IMR-90 (cell line): ENCODE measurements at regions not wholly inside any gene's neighbourhood (a gene's known extent, or its start where the extent isn't known, plus 50 kb on each side); places are given as distances from the start of the nearest gene placed in this dataset.

Source experiments
- ATAC-seq: fragments of 200-7000 bp; cut with Tn5 transposase; 2 replicates; pipeline ENCODE4 v1.9.1; 2020; ENCODE audit warnings: low read depth, mild to moderate bottlenecking, moderate library complexity
- BruUV-seq: library from RNA; stranded (reverse); fragments of 400-500 nt; replicated peaks from 2 replicates; lab custom pipeline; 2021; lab: Mats Ljungman, UMichigan
- CTCF ChIA-PET: fragments of 300-600 bp; formaldehyde crosslinking; extraction: SDS; loops from one replicate; lab custom pipeline; 2021; ENCODE audit warnings: antibody characterized with exemption; lab: Yijun Ruan, JAX
- POLR2A ChIA-PET: fragments of 300-600 bp; sonication (Branson Sonifier 250); formaldehyde crosslinking; loops from one replicate; lab custom pipeline; 2022; ENCODE audit warnings: antibody characterized with exemption; ENCODE audit not compliant: unreplicated experiment; lab: Charles Lee
- DNase-seq: peaks from one replicate; pipeline ENCODE4 v3.0.0; 2013
- H2AFZ ChIP-seq: replicated peaks from 2 replicates; pipeline ENCODE3; 2013; ENCODE audit warnings: low read length, mild to moderate bottlenecking; ENCODE audit not compliant: poor library complexity
- H2AK5ac ChIP-seq: 2 replicates; pipeline ENCODE4 v1.6.1; 2013; ENCODE audit warnings: low read depth, low read length, inconsistent platforms
- H2AK9ac ChIP-seq: replicated peaks from 2 replicates; pipeline ENCODE3; 2013; ENCODE audit warnings: mild to moderate bottlenecking, low read depth, low read length, moderate library complexity; ENCODE audit not compliant: poor library complexity
- H2BK120ac ChIP-seq: 2 replicates; pipeline ENCODE4 v1.6.1; 2013; ENCODE audit warnings: low read depth, low read length, inconsistent platforms
- H2BK15ac ChIP-seq: 3 replicates; pipeline ENCODE4 v1.6.1; 2013; ENCODE audit warnings: low read depth, low read length, inconsistent platforms
- H2BK20ac ChIP-seq: 2 replicates; pipeline ENCODE4 v1.6.1; 2013; ENCODE audit warnings: low read depth, mild to moderate bottlenecking, inconsistent platforms, low read length, moderate library complexity
- H2BK5ac ChIP-seq: 2 replicates; pipeline ENCODE4 v1.6.1; 2013; ENCODE audit warnings: mild to moderate bottlenecking, low read depth, low read length, inconsistent platforms; ENCODE audit not compliant: poor library complexity, severe bottlenecking
- H3K14ac ChIP-seq: replicated peaks from 2 replicates; pipeline ENCODE4 v1.6.1; 2013; ENCODE audit warnings: low read depth, low read length, inconsistent platforms
- H3K18ac ChIP-seq: 2 replicates; pipeline ENCODE4 v1.6.1; 2013; ENCODE audit warnings: low read depth, low read length, control low read depth
- H3K23ac ChIP-seq: 2 replicates; pipeline ENCODE4 v1.6.1; 2013; ENCODE audit warnings: low read depth, low read length, inconsistent platforms
- H3K27ac ChIP-seq: 2 replicates; pipeline ENCODE4 v1.5.1; 2013; ENCODE audit warnings: mild to moderate bottlenecking, control low read depth, low read length; ENCODE audit not compliant: insufficient read depth
- H3K27me3 ChIP-seq: 2 replicates; pipeline ENCODE4 v1.6.1; 2013; ENCODE audit warnings: low read length; ENCODE audit not compliant: control insufficient read depth, insufficient read depth
- H3K36me3 ChIP-seq: 2 replicates; pipeline ENCODE4 v1.6.1; 2013; ENCODE audit warnings: low read length, mixed read lengths; ENCODE audit not compliant: control insufficient read depth, insufficient read depth
- H3K4ac ChIP-seq: 2 replicates; pipeline ENCODE4 v1.6.1; 2013; ENCODE audit warnings: low read depth, low read length, inconsistent platforms
- H3K4me1 ChIP-seq: 2 replicates; pipeline ENCODE4 v1.6.1; 2013; ENCODE audit warnings: low read length, mixed read lengths; ENCODE audit not compliant: control insufficient read depth, insufficient read depth
- H3K4me2 ChIP-seq: 2 replicates; pipeline ENCODE4 v1.6.1; 2013; ENCODE audit warnings: low read depth, mild to moderate bottlenecking, control low read depth, low read length, moderate library complexity
- H3K4me3 ChIP-seq: 2 replicates; pipeline ENCODE4 v1.5.1; 2013; ENCODE audit warnings: low read depth, mild to moderate bottlenecking, control low read depth, low read length, moderate library complexity; ENCODE audit not compliant: insufficient read depth
- H3K56ac ChIP-seq: 2 replicates; pipeline ENCODE4 v1.6.1; 2013; ENCODE audit warnings: low read length, inconsistent platforms; ENCODE audit not compliant: insufficient read depth; ENCODE audit errors: extremely low read depth
- H3K79me1 ChIP-seq, 2 experiments: 2 replicates each; pipeline ENCODE4 v1.6.1; 2013; ENCODE audit warnings: low read length in 2 of 2, inconsistent platforms in 1 of 2, low read depth in 1 of 2
- H3K9ac ChIP-seq: 2 replicates; pipeline ENCODE4 v1.6.1; 2013; ENCODE audit warnings: low read depth, low read length, control low read depth
- H3K9me1 ChIP-seq: 2 replicates; pipeline ENCODE4 v1.6.1; 2013; ENCODE audit warnings: low read length, inconsistent platforms; ENCODE audit not compliant: insufficient read depth
- H3K9me3 ChIP-seq: 2 replicates; pipeline ENCODE4 v1.6.1; 2013; ENCODE audit warnings: low read length; ENCODE audit not compliant: control insufficient read depth, insufficient read depth
- H4K20me1 ChIP-seq: 2 replicates; pipeline ENCODE4 v1.6.1; 2013; ENCODE audit warnings: low read length, inconsistent platforms; ENCODE audit not compliant: insufficient read depth
- H4K5ac ChIP-seq: 2 replicates; pipeline ENCODE4 v1.6.1; 2013; ENCODE audit warnings: mild to moderate bottlenecking, low read depth, low read length, control low read depth
- H4K8ac ChIP-seq, 2 experiments: 2 replicates each; pipeline ENCODE4 v1.6.1; 2013; ENCODE audit warnings: low read depth in 2 of 2, low read length in 2 of 2, control low read depth in 1 of 2, inconsistent platforms in 1 of 2
- H4K91ac ChIP-seq: 2 replicates; pipeline ENCODE4 v1.6.1; 2013; ENCODE audit warnings: low read depth, low read length, inconsistent platforms; ENCODE audit not compliant: insufficient read depth
- BHLHE40 ChIP-seq: fragments of 150-350 bp; IDR thresholded peaks from 2 replicates; pipeline ENCODE4 v1.6.1; 2016; ENCODE audit warnings: mild to moderate bottlenecking, low read depth, low read length
- CEBPB ChIP-seq: IDR thresholded peaks from 2 replicates; pipeline ENCODE4 v1.6.1; 2012; ENCODE audit warnings: low read depth, low read length, improper control_type of control experiment
- CHD1 ChIP-seq: IDR thresholded peaks from 2 replicates; pipeline ENCODE4 v1.6.1; 2012; ENCODE audit warnings: low read depth, low read length, improper control_type of control experiment
- CTCF ChIP-seq: conservative IDR thresholded peaks from 2 replicates; pipeline ENCODE4 v1.5.1; 2012; ENCODE audit warnings: mild to moderate bottlenecking, low read depth, low read length, improper control_type of control experiment
- FOS ChIP-seq: fragments of 150-350 bp; IDR thresholded peaks from 2 replicates; pipeline ENCODE4 v1.6.1; 2016; ENCODE audit warnings: low read depth, low read length
- MAFK ChIP-seq: IDR thresholded peaks from 2 replicates; pipeline ENCODE4 v1.6.1; 2012; ENCODE audit warnings: low read depth, low read length, improper control_type of control experiment
- MAZ ChIP-seq: IDR thresholded peaks from 2 replicates; pipeline ENCODE4 v1.6.1; 2012; ENCODE audit warnings: low read depth, mild to moderate bottlenecking, low read length, improper control_type of control experiment, moderate library complexity, borderline replicate concordance
- MXI1 ChIP-seq: IDR thresholded peaks from 2 replicates; pipeline ENCODE4 v1.6.1; 2012; ENCODE audit warnings: low read depth, mild to moderate bottlenecking, low read length, moderate library complexity, borderline replicate concordance
- NFE2L2 ChIP-seq: fragments of 150-350 bp; IDR thresholded peaks from 2 replicates; pipeline ENCODE4 v1.6.1; 2016; ENCODE audit warnings: low read depth, mild to moderate bottlenecking, low read length
- POLR2A ChIP-seq: IDR thresholded peaks from 2 replicates; pipeline ENCODE4 v1.6.1; 2012; ENCODE audit warnings: mild to moderate bottlenecking, low read depth, low read length
- RAD21 ChIP-seq: IDR thresholded peaks from 2 replicates; pipeline ENCODE4 v1.6.1; 2012; ENCODE audit warnings: low read length, improper control_type of control experiment
- RCOR1 ChIP-seq: IDR thresholded peaks from 2 replicates; pipeline ENCODE4 v1.6.1; 2012; ENCODE audit warnings: mild to moderate bottlenecking, low read length, improper control_type of control experiment; ENCODE audit not compliant: insufficient replicate concordance
- RFX5 ChIP-seq: IDR thresholded peaks from 2 replicates; pipeline ENCODE4 v1.8.0; 2012; ENCODE audit warnings: low read depth, mild to moderate bottlenecking, low read length, moderate library complexity
- SMC3 ChIP-seq: fragments of 150-350 bp; IDR thresholded peaks from 2 replicates; pipeline ENCODE4 v1.6.1; 2016; ENCODE audit warnings: low read depth, mild to moderate bottlenecking, antibody characterized with exemption, low read length, moderate library complexity
- WGBS, 2 experiments: methylation state at CpG; one replicate each; pipeline versions ENCODE4 v1.1.5 to v1.1.7; 2013; ENCODE audit warnings: missing lambda C conversion rate in 2 of 2; ENCODE audit not compliant: insufficient read length in 1 of 2; ENCODE audit errors: extremely low coverage in 2 of 2; 5-methylcytosine and 5-hydroxymethylcytosine counted together
- dilution Hi-C: fragments of 300-500 bp; cut with HindIII; formaldehyde crosslinking; loops from one replicate; pipeline ENCODE4 v1.14.3; 2018; ENCODE audit warnings: low sequenced_read_pairs; ENCODE audit not compliant: unreplicated experiment
- in situ Hi-C: fragments of 300-500 bp; cut with MboI; formaldehyde crosslinking; loops from 3 replicates; pipeline ENCODE4 v1.14.3; 2019; ENCODE audit warnings: low sequenced_read_pairs, inconsistent platforms, mixed read lengths
- intact Hi-C: fragments of 100-400 bp; cut with micrococcal nuclease; formaldehyde crosslinking; loops from 2 replicates; pipeline ENCODE4 v1.10.0; 2022
- TF ChIP-seq, protein P1 (sequence below): fragments of 150-350 bp; IDR thresholded peaks from 2 replicates; pipeline ENCODE4 v1.6.1; 2016; ENCODE audit warnings: low read depth, mild to moderate bottlenecking, low read length, moderate library complexity, borderline replicate concordance
- TF ChIP-seq, protein P2 (sequence below): fragments of 150-350 bp; IDR thresholded peaks from 2 replicates; pipeline ENCODE4 v1.6.1; 2017; ENCODE audit warnings: mild to moderate bottlenecking, antibody characterized with exemption, low read length, low read depth

DNA sequence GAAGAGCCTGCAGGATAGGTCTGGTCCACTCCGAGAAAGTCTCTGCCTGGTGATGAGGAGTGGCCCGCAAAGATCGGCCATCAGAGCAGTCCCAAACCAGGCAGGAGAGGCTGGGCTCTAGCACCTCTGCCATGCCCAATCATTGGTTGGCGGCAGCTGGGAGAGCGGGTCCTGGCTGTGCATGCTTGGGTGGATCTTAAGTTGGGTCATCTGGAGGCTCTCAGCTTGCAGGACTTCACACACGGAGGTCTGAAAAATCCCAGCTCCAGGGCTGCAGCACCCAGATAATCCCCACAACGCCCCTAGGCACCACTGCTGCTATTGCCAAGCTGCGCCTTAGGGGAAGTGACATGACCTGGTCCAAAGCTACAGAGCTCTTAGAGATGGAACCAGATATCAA lies 766.7 kb upstream of the TBX3 start:
- dilution Hi-C loops, result no loop called here

More for the DNA sequence above, 766.7 kb upstream of the TBX3 start:
- 75% methylated on average over 2 of the region's 8 CpGs; no CpG with 5 or more reads in 1 of the 2 experiments for WGBS, 2 experiments
- Histone ChIP-seq H3K14ac (no peak overlapping the region), H3K27ac (no peak overlapping the region), H2BK5ac (no peak overlapping the region), H2BK15ac (no peak overlapping the region), H4K5ac (no peak overlapping the region), H3K18ac (no peak overlapping the region), H3K56ac (no peak overlapping the region), H3K36me3 (no peaks in the 10 kb centered on the region), H3K27me3 (peaks cover 4% of the 10 kb centered on the region; the same call in 1 of the 2 replicates), H2AK5ac (no peak overlapping the region), H4K20me1 (no peaks in the 10 kb centered on the region), H3K23ac (no peak overlapping the region), H3K9me3 (no peaks in the 10 kb centered on the region), H3K4ac (no peak overlapping the region; the same call in 1 of the 2 replicates), H3K4me1 (no peaks in the 10 kb centered on the region), H3K79me1 (no peaks in the 10 kb centered on the region), H2BK20ac (no peak overlapping the region), H3K9me1 (no peaks in the 10 kb centered on the region), H3K4me3 (no peak overlapping the region), H2AFZ (no peak overlapping the region), H2AK9ac (no peak overlapping the region), H3K4me2 (no peak overlapping the region), H4K91ac (no peak overlapping the region; the same call in 1 of the 2 replicates), H3K9ac (no peak overlapping the region), H4K8ac (no peak overlapping the region), H2BK120ac (no peak overlapping the region)
- intact Hi-C loops (no loop called here), in situ Hi-C loops (no loop called here)
- ATAC-seq (no peak), DNase-seq (no peak)
- TF ChIP-seq, protein P1, sequence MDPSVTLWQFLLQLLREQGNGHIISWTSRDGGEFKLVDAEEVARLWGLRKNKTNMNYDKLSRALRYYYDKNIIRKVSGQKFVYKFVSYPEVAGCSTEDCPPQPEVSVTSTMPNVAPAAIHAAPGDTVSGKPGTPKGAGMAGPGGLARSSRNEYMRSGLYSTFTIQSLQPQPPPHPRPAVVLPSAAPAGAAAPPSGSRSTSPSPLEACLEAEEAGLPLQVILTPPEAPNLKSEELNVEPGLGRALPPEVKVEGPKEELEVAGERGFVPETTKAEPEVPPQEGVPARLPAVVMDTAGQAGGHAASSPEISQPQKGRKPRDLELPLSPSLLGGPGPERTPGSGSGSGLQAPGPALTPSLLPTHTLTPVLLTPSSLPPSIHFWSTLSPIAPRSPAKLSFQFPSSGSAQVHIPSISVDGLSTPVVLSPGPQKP, result no peak
- TF ChIP-seq BHLHE40, result no peak
- TF ChIP-seq RFX5, result no peak
- no peak for TF ChIP-seq FOS
- TF ChIP-seq MAZ, result no peak
- TF ChIP-seq CEBPB, result no peak
- TF ChIP-seq POLR2A, result no peak
- no peak for TF ChIP-seq RCOR1
- TF ChIP-seq, protein P2, sequence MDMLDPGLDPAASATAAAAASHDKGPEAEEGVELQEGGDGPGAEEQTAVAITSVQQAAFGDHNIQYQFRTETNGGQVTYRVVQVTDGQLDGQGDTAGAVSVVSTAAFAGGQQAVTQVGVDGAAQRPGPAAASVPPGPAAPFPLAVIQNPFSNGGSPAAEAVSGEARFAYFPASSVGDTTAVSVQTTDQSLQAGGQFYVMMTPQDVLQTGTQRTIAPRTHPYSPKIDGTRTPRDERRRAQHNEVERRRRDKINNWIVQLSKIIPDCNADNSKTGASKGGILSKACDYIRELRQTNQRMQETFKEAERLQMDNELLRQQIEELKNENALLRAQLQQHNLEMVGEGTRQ, result no peak
- TF ChIP-seq NFE2L2, result no peak
- TF ChIP-seq CHD1, result no peak
- no peak for TF ChIP-seq MAFK
- no peak for TF ChIP-seq CTCF
- no peak for TF ChIP-seq RAD21
- no peak for TF ChIP-seq SMC3
- TF ChIP-seq MXI1, result no peak
- ChIA-PET POLR2A (no interaction called here), CTCF (no interaction called here)
- no TSS peak for BruUV-seq
